Fibroblast of lung (primary cell): ENCODE measurements at regions not wholly inside any gene's neighbourhood (a gene's known extent, or its start where the extent isn't known, plus 50 kb on each side); places are given as distances from the start of the nearest gene placed in this dataset.
A peak's percentile ranks its signal among the peaks of the same experiment; 100 is the strongest.

Experiments
- DNase-seq, 2 donors: peaks; one replicate each; pipeline versions ENCODE4 v3.0.0 to v3.0.0-alpha.2; 2010; ENCODE audit warnings: low read depth in 2 of 2
- H2AFZ ChIP-seq: 2 replicates; pipeline ENCODE4 v1.5.1; 2012; ENCODE audit warnings: low read length, control low read depth, inconsistent platforms
- H3K27ac ChIP-seq: 2 replicates; pipeline ENCODE4 v1.5.1; 2011; ENCODE audit warnings: low read length, control low read depth; ENCODE audit not compliant: insufficient read depth
- H3K27me3 ChIP-seq: 2 replicates; pipeline ENCODE4 v1.5.1; 2011; ENCODE audit warnings: mild to moderate bottlenecking, low read length; ENCODE audit not compliant: control insufficient read depth, insufficient read depth
- H3K36me3 ChIP-seq: 2 replicates; pipeline ENCODE4 v1.5.1; 2011; ENCODE audit warnings: low read length; ENCODE audit not compliant: control insufficient read depth, insufficient read depth
- H3K4me1 ChIP-seq: 2 replicates; pipeline ENCODE4 v1.5.1; 2011; ENCODE audit warnings: low read length; ENCODE audit not compliant: control insufficient read depth, insufficient read depth; ENCODE audit errors: extremely low read depth
- H3K4me2 ChIP-seq: 2 replicates; pipeline ENCODE4 v1.5.1; 2011; ENCODE audit warnings: low read length, control low read depth; ENCODE audit not compliant: insufficient read depth; ENCODE audit errors: extremely low read depth
- H3K4me3 ChIP-seq, 4 experiments: fragments of 200-600 bp in 1 of 4; sonication (generic) in 1 of 4; replicated peaks in 1 of 4; 2 replicates each; pipeline ENCODE4 v1.5.1; 2011 to 2016; ENCODE audit warnings: low read length in 4 of 4, low read depth in 3 of 4, mild to moderate bottlenecking in 3 of 4, control low read depth in 2 of 4, inconsistent platforms in 1 of 4, mixed read lengths in 1 of 4; ENCODE audit not compliant: insufficient read depth in 1 of 4; ENCODE audit errors: control extremely low read depth in 1 of 4
- H3K79me2 ChIP-seq: 2 replicates; pipeline ENCODE4 v1.5.1; 2012; ENCODE audit warnings: mild to moderate bottlenecking, low read length, inconsistent platforms; ENCODE audit not compliant: control insufficient read depth, insufficient read depth
- H3K9ac ChIP-seq: 2 replicates; pipeline ENCODE4 v1.5.1; 2011; ENCODE audit warnings: mild to moderate bottlenecking, low read length, control low read depth; ENCODE audit not compliant: insufficient read depth
- H3K9me3 ChIP-seq: 2 replicates; pipeline ENCODE4 v1.5.1; 2012; ENCODE audit warnings: low read depth, low read length; ENCODE audit not compliant: control insufficient read depth, insufficient read depth
- H4K20me1 ChIP-seq: 2 replicates; pipeline ENCODE4 v1.5.1; 2011; ENCODE audit warnings: low read length; ENCODE audit not compliant: control insufficient read depth, insufficient read depth; ENCODE audit errors: extremely low read depth
- EZH2 ChIP-seq: IDR thresholded peaks from 2 replicates; pipeline ENCODE4 v1.5.1; 2012; ENCODE audit warnings: low read length, control low read depth, mild to moderate bottlenecking; ENCODE audit errors: missing control alignments
- TF ChIP-seq, protein P1 (sequence below), 2 donors: IDR thresholded peaks in 1 of 2; conservative IDR thresholded peaks in 1 of 2; 1 replicate in 1 of 2; 2 replicates in 1 of 2; pipeline ENCODE4 v1.5.1; 2011 to 2012; ENCODE audit warnings: low read length in 2 of 2, control low read depth in 1 of 2, inconsistent platforms in 1 of 2, low read depth in 1 of 2, mild to moderate bottlenecking in 1 of 2

DNA sequence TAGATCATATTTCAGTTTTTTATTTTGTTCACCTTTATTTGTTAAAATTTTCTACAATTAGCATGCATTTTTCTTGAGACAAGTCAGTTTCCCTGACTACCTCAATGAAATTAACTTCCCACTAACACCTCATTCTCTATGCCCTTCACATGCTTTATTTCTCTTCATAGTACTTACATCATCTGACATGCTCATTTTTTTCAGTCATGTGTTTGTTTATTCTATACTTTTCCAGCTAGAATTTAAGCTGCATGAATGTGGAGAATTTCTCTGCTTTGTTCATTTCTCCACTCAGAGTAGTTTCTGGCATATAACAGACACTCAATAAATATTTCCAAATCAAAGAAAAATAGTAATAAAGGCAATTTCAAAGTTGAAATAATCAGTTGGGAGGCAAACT lies 78.9 kb upstream of the SCN7A start:
- H3K9ac ChIP-seq: no peak overlapping the region
- H3K4me3 ChIP-seq: no peak overlapping the region
- no peaks in the 10 kb centered on the region for H3K9me3 ChIP-seq
- no peaks in the 10 kb centered on the region for H3K36me3 ChIP-seq
- peaks cover 5% of the 10 kb centered on the region for H3K4me1 ChIP-seq
- H3K4me2 ChIP-seq: no peak overlapping the region
- no peak overlapping the region for H3K27ac ChIP-seq
- no peak for TF ChIP-seq EZH2
- TF ChIP-seq, protein P1, sequence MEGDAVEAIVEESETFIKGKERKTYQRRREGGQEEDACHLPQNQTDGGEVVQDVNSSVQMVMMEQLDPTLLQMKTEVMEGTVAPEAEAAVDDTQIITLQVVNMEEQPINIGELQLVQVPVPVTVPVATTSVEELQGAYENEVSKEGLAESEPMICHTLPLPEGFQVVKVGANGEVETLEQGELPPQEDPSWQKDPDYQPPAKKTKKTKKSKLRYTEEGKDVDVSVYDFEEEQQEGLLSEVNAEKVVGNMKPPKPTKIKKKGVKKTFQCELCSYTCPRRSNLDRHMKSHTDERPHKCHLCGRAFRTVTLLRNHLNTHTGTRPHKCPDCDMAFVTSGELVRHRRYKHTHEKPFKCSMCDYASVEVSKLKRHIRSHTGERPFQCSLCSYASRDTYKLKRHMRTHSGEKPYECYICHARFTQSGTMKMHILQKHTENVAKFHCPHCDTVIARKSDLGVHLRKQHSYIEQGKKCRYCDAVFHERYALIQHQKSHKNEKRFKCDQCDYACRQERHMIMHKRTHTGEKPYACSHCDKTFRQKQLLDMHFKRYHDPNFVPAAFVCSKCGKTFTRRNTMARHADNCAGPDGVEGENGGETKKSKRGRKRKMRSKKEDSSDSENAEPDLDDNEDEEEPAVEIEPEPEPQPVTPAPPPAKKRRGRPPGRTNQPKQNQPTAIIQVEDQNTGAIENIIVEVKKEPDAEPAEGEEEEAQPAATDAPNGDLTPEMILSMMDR (conservative IDR thresholded peaks at IDR 0.05 in 1 of 2, IDR thresholded peaks at IDR 0.05 in 1 of 2; ENCODE audit: low read depth in 1 of 2, low read length in 2 of 2): no peak
- H3K79me2 ChIP-seq: no peaks in the 10 kb centered on the region
- no peaks in the 10 kb centered on the region for H4K20me1 ChIP-seq
- peak in 1 of 2 donors; percentile 51 for DNase-seq
- H2AFZ ChIP-seq: no peak overlapping the region
- no peaks in the 10 kb centered on the region for H3K27me3 ChIP-seq

DNA sequence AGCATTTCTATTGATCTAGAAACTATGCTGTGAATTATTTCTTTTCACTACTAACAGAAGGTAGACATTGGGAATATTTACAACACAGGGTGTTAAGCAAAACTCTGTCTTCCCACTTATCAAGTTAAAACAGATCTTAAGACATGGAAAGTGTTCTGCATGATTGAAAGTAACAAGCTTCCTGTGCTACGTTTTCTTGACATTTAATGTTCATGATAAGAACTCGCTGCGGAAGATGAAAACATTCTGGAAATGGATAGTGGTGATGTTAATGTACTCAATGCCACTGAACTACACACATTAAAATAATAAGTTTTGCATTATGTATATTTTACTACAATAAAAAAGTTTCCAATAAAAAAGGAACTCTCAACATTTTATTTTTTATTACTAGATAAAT lies 74.4 kb upstream of the SCN7A start:
- Histone ChIP-seq H4K20me1 (no peaks in the 10 kb centered on the region), H3K27ac (no peak overlapping the region), H3K79me2 (no peaks in the 10 kb centered on the region), H3K9me3 (no peaks in the 10 kb centered on the region), H3K27me3 (no peaks in the 10 kb centered on the region), H3K4me3 (no peak overlapping the region), H2AFZ (peak overlapping the region; percentile 68), H3K9ac (no peak overlapping the region), H3K4me2 (no peak overlapping the region), H3K4me1 (peaks cover 2% of the 10 kb centered on the region), H3K36me3 (no peaks in the 10 kb centered on the region)
- TF ChIP-seq, protein P1 (conservative IDR thresholded peaks at IDR 0.05 in 1 of 2, IDR thresholded peaks at IDR 0.05 in 1 of 2; ENCODE audit: low read depth in 1 of 2, low read length in 2 of 2): no peak
- no peak for TF ChIP-seq EZH2
- DNase-seq: no peak

DNA sequence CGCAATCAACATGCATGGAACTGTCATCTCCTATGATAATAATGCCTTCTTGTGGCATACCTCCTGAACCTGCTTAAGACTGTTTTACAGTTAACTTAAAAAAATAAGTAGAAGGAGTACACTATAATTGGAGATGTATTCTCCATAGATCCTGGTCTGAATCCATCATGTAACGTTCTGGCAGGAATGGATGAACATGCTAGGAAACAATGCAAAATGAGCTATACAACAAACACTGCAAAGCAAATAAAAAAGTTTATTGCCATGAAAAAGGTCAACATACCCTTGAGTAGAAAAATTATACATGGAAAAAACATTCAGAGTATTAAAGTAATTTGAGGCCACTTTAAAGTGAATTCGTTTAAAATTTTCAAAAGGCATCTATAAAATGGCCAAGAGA lies 71.5 kb upstream of the SCN7A start:
- Histone ChIP-seq H3K79me2 (no peaks in the 10 kb centered on the region), H3K4me3 (no peak overlapping the region), H4K20me1 (no peaks in the 10 kb centered on the region), H3K36me3 (no peaks in the 10 kb centered on the region), H3K4me2 (no peak overlapping the region), H3K4me1 (no peaks in the 10 kb centered on the region), H3K9me3 (no peaks in the 10 kb centered on the region), H2AFZ (no peak overlapping the region), H3K27me3 (no peaks in the 10 kb centered on the region), H3K9ac (no peak overlapping the region), H3K27ac (no peak overlapping the region)
- DNase-seq: no peak
- no peak for TF ChIP-seq EZH2
- TF ChIP-seq, protein P1 (conservative IDR thresholded peaks at IDR 0.05 in 1 of 2, IDR thresholded peaks at IDR 0.05 in 1 of 2; ENCODE audit: low read depth in 1 of 2, low read length in 2 of 2): no peak
